H9 (cell line): ENCODE measurements at regions not wholly inside any gene's neighbourhood (a gene's known extent, or its start where the extent isn't known, plus 50 kb on each side); places are given as distances from the start of the nearest gene placed in this dataset.

Experiments
- DNase-seq: peaks from one replicate; pipeline ENCODE4 v3.0.0-alpha.2; 2017
- H2AFZ ChIP-seq: one replicate; pipeline ENCODE4 v1.6.1; 2013; ENCODE audit warnings: mild to moderate bottlenecking, low read length, control low read depth, moderate library complexity
- H2AK5ac ChIP-seq: 2 replicates; pipeline ENCODE4 v1.6.1; 2013; ENCODE audit warnings: low read length, control low read depth, mixed read lengths; ENCODE audit not compliant: insufficient read length
- H2BK120ac ChIP-seq: one replicate; pipeline ENCODE4 v1.6.1; 2013; ENCODE audit warnings: low read depth, mild to moderate bottlenecking, low read length, control low read depth, inconsistent platforms; ENCODE audit not compliant: poor library complexity, severe bottlenecking
- H2BK12ac ChIP-seq: 2 replicates; pipeline ENCODE4 v1.6.1; 2013; ENCODE audit warnings: low read length, control low read depth, mixed read lengths, low read depth; ENCODE audit not compliant: insufficient read length
- H2BK15ac ChIP-seq: 2 replicates; pipeline ENCODE4 v1.6.1; 2013; ENCODE audit warnings: low read depth, low read length, control low read depth
- H2BK20ac ChIP-seq: one replicate; pipeline ENCODE4 v1.6.1; 2013; ENCODE audit warnings: low read depth, mild to moderate bottlenecking, low read length, control low read depth, inconsistent platforms; ENCODE audit not compliant: poor library complexity, severe bottlenecking
- H2BK5ac ChIP-seq: 2 replicates; pipeline ENCODE4 v1.6.1; 2013; ENCODE audit warnings: low read length, control low read depth, mixed read lengths; ENCODE audit not compliant: insufficient read length
- H3K14ac ChIP-seq: 2 replicates; pipeline ENCODE4 v1.6.1; 2013; ENCODE audit warnings: low read length, control low read depth; ENCODE audit not compliant: insufficient read depth
- H3K18ac ChIP-seq: 2 replicates; pipeline ENCODE4 v1.6.1; 2013; ENCODE audit warnings: low read depth, mild to moderate bottlenecking, mixed read lengths, low read length, control low read depth; ENCODE audit not compliant: insufficient read length
- H3K23ac ChIP-seq: 2 replicates; pipeline ENCODE4 v1.6.1; 2013; ENCODE audit warnings: low read length, control low read depth, mixed read lengths, low read depth; ENCODE audit not compliant: insufficient read length
- H3K23me2 ChIP-seq: 2 replicates; pipeline ENCODE4 v1.6.1; 2013; ENCODE audit warnings: low read depth, mild to moderate bottlenecking, mixed read lengths, low read length, control low read depth; ENCODE audit not compliant: insufficient read length, poor library complexity, severe bottlenecking
- H3K27ac ChIP-seq: 2 replicates; pipeline ENCODE4 v1.5.1; 2013; ENCODE audit warnings: low read length, control low read depth, mixed read lengths, low read depth; ENCODE audit not compliant: insufficient read length
- H3K27me3 ChIP-seq: 2 replicates; pipeline ENCODE4 v1.6.1; 2013; ENCODE audit warnings: low read length, control low read depth, inconsistent platforms; ENCODE audit not compliant: insufficient read depth
- H3K4ac ChIP-seq: 2 replicates; pipeline ENCODE4 v1.6.1; 2013; ENCODE audit warnings: low read depth, mild to moderate bottlenecking, control low read depth, inconsistent platforms, low read length, moderate library complexity
- H3K4me1 ChIP-seq: 2 replicates; pipeline ENCODE4 v1.6.1; 2013; ENCODE audit warnings: low read length, control low read depth, inconsistent platforms; ENCODE audit not compliant: insufficient read depth
- H3K4me2 ChIP-seq: 2 replicates; pipeline ENCODE4 v1.6.1; 2013; ENCODE audit warnings: low read length, control low read depth, mixed read lengths; ENCODE audit not compliant: insufficient read length, insufficient read depth
- H3K56ac ChIP-seq: 2 replicates; pipeline ENCODE4 v1.6.1; 2013; ENCODE audit warnings: low read depth, mild to moderate bottlenecking, mixed read lengths, low read length, control low read depth; ENCODE audit not compliant: insufficient read length
- H3K79me1 ChIP-seq: 2 replicates; pipeline ENCODE4 v1.6.1; 2013; ENCODE audit warnings: low read depth, mild to moderate bottlenecking, moderate library complexity, low read length, control low read depth, inconsistent platforms; ENCODE audit not compliant: insufficient read depth, poor library complexity, severe bottlenecking
- H3K79me2 ChIP-seq: 2 replicates; pipeline ENCODE4 v1.6.1; 2013; ENCODE audit warnings: low read length, control low read depth, inconsistent platforms; ENCODE audit not compliant: insufficient read depth
- H3K9ac ChIP-seq: 2 replicates; pipeline ENCODE4 v1.6.1; 2013; ENCODE audit warnings: low read length, control low read depth, mixed read lengths; ENCODE audit not compliant: insufficient read length; ENCODE audit errors: extremely low read depth
- H3K9me3 ChIP-seq: one replicate; pipeline ENCODE4 v1.6.1; 2013; ENCODE audit warnings: low read depth, low read length, inconsistent platforms; ENCODE audit not compliant: control insufficient read depth
- H3T11ph ChIP-seq: one replicate; pipeline ENCODE4 v1.6.1; 2013; ENCODE audit warnings: mild to moderate bottlenecking, low read length, control low read depth, inconsistent platforms
- H4K20me1 ChIP-seq: one replicate; pipeline ENCODE4 v1.6.1; 2013; ENCODE audit not compliant: control insufficient read depth, insufficient read length, insufficient read depth
- H4K5ac ChIP-seq: 2 replicates; pipeline ENCODE4 v1.6.1; 2013; ENCODE audit warnings: low read depth, mild to moderate bottlenecking, mixed read lengths, low read length, control low read depth; ENCODE audit not compliant: insufficient read length
- H4K8ac ChIP-seq: replicated peaks from 2 replicates; pipeline ENCODE4 v1.6.1; 2013; ENCODE audit warnings: low read length, control low read depth, mixed read lengths, low read depth; ENCODE audit not compliant: insufficient read length
- H4K91ac ChIP-seq: 2 replicates; pipeline ENCODE4 v1.6.1; 2013; ENCODE audit warnings: low read depth, mild to moderate bottlenecking, moderate library complexity, mixed read lengths, low read length, control low read depth; ENCODE audit not compliant: insufficient read length
- H3K27ac Mint-ChIP-seq, 3 experiments: 2 replicates in 2 of 3; 3 replicates in 1 of 3; pipeline ENCODE4 v1.8.0; 2020 to 2021; ENCODE audit warnings: mixed read lengths in 3 of 3, mild to moderate bottlenecking in 1 of 3, moderate library complexity in 1 of 3
- H3K27me3 Mint-ChIP-seq: 2 replicates; pipeline ENCODE4 v1.8.0; 2021; ENCODE audit warnings: low read depth, mild to moderate bottlenecking, moderate library complexity, mixed read lengths
- H3K36me3 Mint-ChIP-seq, 3 experiments: 2 replicates in 2 of 3; 3 replicates in 1 of 3; pipeline ENCODE4 v1.8.0; 2020 to 2021; ENCODE audit warnings: low read depth in 3 of 3, mixed read lengths in 3 of 3; ENCODE audit not compliant: insufficient read depth in 1 of 3
- H3K4me1 Mint-ChIP-seq, 2 experiments: 2 replicates each; pipeline ENCODE4 v1.8.0; 2020; ENCODE audit warnings: mixed read lengths in 2 of 2
- H3K4me3 Mint-ChIP-seq, 2 experiments: 2 replicates in 1 of 2; 3 replicates in 1 of 2; pipeline ENCODE4 v1.8.0; 2020 to 2021; ENCODE audit warnings: mild to moderate bottlenecking in 2 of 2, mixed read lengths in 2 of 2, moderate library complexity in 1 of 2
- H3K9me3 Mint-ChIP-seq, 2 experiments: 2 replicates in 1 of 2; 3 replicates in 1 of 2; pipeline ENCODE4 v1.8.0; 2020; ENCODE audit warnings: mild to moderate bottlenecking in 2 of 2, mixed read lengths in 2 of 2, moderate library complexity in 1 of 2
- WGBS: extraction: QIAGEN DNeasy Blood & Tissue Kit; methylation state at CpG from one replicate; pipeline ENCODE4 v1.1.7; 2013; ENCODE audit warnings: missing lambda C conversion rate, low lambda C conversion rate, mixed read lengths; ENCODE audit not compliant: insufficient read length; ENCODE audit errors: extremely low coverage; 5-methylcytosine and 5-hydroxymethylcytosine counted together
- TF ChIP-seq, protein P1 (sequence below): fragments of 200-600 bp; sonication (generic); conservative IDR thresholded peaks from 3 replicates; pipeline ENCODE4 v1.8.0; 2021; ENCODE audit warnings: antibody characterized with exemption, mild to moderate bottlenecking

DNA sequence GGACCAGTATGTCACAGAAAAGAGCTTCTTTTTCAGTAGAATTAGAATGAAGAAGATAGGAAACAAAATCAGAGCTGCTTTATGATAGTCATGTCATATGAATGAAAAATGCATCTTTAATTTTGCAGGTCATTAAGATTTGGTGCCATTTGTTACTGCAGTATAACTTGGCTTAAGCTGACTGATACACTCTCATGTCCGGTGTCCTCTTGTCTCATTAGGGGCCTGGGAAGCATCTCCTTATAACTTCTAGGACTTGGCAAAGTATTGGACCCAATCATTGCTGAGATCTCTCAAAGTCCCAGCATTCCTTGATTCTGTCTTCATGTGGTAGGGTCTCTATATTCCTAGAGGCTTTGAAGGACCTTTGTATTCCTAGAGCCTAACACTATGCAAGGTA is 559.4 kb downstream of the TOX3 start:
- no peak overlapping the region for H2AFZ ChIP-seq

More for the DNA sequence above, 559.4 kb downstream of the TOX3 start:
- Histone ChIP-seq H3K79me2 (no peaks in the 10 kb centered on the region), H3K9me3 (no peaks in the 10 kb centered on the region), H3K18ac (no peak overlapping the region), H3K14ac (no peak overlapping the region), H2BK120ac (no peak overlapping the region), H4K5ac (no peak overlapping the region), H3K23me2 (no peaks in the 10 kb centered on the region), H3K79me1 (no peaks in the 10 kb centered on the region), H4K20me1 (no peaks in the 10 kb centered on the region), H2BK20ac (no peak overlapping the region), H3K4me2 (no peak overlapping the region), H3K23ac (no peak overlapping the region), H2BK5ac (no peak overlapping the region), H2BK12ac (no peak overlapping the region), H3K27ac (no peak overlapping the region), H3K4me1 (no peaks in the 10 kb centered on the region), H3T11ph (no peak overlapping the region), H2AK5ac (no peak overlapping the region), H3K4ac (no peak overlapping the region), H2BK15ac (no peak overlapping the region), H3K56ac (no peak overlapping the region), H3K9ac (no peak overlapping the region), H4K8ac (no peak overlapping the region), H3K27me3 (no peaks in the 10 kb centered on the region), H4K91ac (no peak overlapping the region)
- Mint-ChIP-seq H3K9me3 (peaks cover 0 to 2% of the 10 kb centered on the region in 2 experiments; a peak in 1 of 5 replicates), H3K27ac (no peak overlapping the region), H3K36me3 (0 out of 7 replicates have a peak, but pooled peaks cover 0 to 2% (median 0%) of the 10 kb centered on the region in 3 experiments), H3K4me3 (no peak overlapping the region), H3K27me3 (0 out of 2 replicates have a peak, but pooled peaks cover 1% of the 10 kb centered on the region), H3K4me1 (no peaks in the 10 kb centered on the region; a peak in 1 of 4 replicates)
- TF ChIP-seq, protein P1, sequence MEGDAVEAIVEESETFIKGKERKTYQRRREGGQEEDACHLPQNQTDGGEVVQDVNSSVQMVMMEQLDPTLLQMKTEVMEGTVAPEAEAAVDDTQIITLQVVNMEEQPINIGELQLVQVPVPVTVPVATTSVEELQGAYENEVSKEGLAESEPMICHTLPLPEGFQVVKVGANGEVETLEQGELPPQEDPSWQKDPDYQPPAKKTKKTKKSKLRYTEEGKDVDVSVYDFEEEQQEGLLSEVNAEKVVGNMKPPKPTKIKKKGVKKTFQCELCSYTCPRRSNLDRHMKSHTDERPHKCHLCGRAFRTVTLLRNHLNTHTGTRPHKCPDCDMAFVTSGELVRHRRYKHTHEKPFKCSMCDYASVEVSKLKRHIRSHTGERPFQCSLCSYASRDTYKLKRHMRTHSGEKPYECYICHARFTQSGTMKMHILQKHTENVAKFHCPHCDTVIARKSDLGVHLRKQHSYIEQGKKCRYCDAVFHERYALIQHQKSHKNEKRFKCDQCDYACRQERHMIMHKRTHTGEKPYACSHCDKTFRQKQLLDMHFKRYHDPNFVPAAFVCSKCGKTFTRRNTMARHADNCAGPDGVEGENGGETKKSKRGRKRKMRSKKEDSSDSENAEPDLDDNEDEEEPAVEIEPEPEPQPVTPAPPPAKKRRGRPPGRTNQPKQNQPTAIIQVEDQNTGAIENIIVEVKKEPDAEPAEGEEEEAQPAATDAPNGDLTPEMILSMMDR = no peak
- WGBS = no CpG with 5 or more reads among the region's 1 CpG
- no peak for DNase-seq
